HG02763 (cell line): ENCODE measurements at regions not wholly inside any gene's neighbourhood (a gene's known extent, or its start where the extent isn't known, plus 50 kb on each side); places are given as distances from the start of the nearest gene placed in this dataset.

Experiments used
- ATAC-seq: cut with Tn5 transposase; IDR thresholded peaks from one replicate; pipeline ENCODE4 v1.9.1; 2021; ENCODE audit warnings: mild to moderate bottlenecking, moderate library complexity; ENCODE audit not compliant: unreplicated experiment

DNA sequence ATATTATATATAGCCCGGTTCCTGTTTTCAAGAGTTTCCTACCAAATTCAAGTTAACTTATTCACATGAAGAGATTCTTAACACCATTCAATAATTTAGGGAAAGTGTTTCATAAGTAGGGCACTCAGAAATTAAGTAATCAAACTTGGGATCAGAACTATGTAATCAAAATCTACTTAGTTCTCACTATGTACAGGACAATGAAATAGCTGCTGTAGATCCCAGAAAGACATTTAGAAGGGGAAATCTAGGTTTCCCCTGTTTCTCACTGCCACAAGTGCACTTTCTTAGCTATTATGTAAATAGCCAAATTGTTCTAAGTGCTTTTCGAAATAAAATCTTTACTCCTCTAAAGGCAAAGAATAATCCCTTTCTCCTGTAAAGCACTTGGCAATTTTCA is 493.6 kb upstream of the SETBP1 start:
- no peak for ATAC-seq

DNA sequence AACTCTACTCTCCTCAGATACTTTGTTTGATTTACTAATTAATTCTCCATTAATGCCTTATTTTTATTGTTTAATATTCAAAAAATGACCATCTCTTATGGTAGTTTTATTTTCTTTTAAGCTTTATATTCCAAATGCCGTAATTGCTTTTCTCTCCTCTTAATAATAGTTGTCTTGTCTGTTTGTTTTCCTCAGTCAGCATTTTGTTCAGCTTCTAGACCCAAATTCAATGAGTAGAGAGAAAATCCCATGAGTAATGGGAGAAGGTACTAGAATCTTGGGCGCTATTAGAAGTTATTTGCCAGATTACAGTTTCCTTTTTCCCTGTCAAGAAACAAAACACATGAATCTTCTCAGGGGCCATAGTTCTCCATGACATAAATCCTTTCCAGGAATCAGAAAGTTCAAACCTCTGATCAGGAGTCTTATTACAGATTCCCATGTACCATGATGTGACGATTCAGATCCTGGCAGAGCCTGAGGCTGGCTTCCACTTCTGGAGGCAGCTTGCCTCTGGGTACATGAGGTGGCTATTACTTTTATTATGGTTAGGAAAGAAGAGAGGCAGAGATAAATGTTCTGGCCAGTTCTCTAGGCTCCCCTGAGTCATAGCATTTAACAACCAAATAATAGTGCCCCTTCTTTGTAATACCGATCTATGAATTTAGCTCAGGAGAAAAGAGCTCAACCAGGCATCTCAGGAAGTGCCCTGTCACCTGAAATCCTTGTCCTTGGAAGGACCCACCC is 485.1 kb upstream of the SETBP1 start:
- ATAC-seq, result no peak

DNA sequence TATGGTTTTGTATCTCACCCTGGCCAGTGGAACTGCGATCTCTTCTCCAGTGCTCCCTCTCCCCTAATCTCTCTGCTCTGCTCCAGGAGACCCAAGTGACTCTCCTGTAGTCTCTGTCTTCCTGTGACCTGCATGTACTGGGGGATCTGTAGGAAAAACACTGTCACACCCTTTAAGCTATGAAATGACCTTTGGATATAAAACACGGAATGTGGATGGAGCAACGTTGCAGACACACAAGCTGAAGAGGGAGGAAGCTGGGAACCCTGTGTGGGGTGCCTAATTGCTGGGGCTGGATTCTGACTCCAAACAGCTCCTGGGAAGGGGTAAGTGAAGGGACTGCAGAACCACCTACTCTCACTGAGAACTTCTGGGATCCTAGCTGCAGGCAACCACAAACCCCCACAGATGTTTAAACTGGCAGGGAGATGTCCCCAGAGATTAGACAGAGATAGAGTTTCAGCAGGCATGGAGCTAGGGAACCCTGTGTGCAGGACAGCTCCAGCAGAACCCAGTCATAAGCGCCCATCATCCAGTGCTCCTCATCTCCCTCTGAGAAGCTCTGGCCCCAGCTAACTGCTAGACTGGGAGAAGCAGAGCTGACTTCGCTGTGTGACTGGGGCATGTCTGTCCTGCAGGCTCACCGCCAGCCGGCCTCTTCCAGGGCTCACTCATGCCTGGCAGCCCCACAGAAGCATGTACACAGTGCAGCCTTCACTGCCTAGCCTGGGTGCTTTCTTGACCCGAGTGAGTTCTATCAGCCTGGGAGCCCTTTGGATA is 482.7 kb upstream of the SETBP1 start:
- no peak for ATAC-seq

DNA sequence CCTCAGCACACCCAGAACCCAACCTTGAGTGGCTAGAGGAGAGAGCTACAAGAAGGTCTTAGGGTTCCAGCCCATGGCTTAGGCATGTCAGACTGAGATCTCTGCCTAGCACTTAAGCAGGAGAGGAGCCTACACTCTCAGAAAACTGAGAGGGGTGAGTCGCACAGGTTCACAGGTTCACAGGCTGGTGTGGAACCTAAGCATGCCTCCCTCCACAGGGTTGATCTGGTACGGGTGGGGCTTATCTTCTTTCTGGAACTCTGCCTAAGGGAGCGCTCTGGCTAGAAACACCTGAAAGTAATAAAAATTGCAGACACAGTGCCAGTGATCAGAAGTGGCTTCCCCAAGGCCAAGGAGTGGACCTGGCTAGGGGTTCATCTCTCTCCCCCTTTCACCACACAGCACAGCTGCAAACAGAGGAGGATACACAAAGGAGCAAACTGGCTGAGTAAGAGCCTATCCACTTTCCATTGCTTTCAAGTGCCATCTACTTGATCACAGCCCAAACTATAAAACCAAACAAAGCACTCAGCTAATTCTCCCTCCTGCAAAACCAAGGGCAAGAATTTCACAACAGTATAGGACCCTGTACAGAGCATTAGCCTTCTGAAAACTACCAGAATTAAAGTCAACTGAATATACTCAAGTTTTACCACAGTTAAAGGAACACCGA is 481.9 kb upstream of the SETBP1 start:
- ATAC-seq, result no peak

DNA sequence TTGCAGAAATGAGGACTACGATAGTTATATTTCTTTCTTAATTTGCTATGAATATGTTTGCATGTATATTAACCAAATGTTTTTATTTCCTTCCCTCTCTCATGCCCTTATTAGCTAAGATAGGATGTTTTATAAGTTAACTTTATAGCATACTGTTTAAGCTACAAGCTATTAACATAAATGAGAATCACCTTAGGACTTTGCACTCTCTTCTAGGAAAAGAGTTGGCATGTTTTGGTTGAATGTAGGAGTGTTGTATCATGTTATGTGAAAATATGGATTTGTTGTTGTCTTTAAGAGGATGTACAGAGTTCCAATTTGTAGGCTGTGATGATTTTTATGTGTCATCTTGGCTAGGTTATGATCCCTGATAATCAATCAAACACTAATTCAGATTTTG is 467.4 kb upstream of the SETBP1 start:
- no peak for ATAC-seq

DNA sequence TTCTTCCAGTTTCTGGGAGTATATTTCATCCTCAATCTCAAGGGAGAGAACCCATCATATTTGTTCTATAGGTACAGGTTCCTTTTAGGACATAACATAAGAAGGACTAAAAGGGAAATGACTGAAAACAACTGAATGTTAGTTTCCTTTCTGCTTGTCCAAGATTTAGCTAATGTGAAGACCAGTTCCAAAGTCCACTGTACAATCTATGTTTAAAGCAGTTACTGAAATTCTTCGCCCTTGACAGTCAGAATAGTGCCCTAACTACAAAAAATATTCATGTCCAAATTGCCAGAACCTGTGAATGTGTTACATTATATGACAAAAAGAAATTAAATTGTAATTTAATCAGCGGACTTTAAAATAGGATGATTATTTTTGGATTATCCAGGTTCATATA is 466.3 kb upstream of the SETBP1 start:
- ATAC-seq, result no peak

DNA sequence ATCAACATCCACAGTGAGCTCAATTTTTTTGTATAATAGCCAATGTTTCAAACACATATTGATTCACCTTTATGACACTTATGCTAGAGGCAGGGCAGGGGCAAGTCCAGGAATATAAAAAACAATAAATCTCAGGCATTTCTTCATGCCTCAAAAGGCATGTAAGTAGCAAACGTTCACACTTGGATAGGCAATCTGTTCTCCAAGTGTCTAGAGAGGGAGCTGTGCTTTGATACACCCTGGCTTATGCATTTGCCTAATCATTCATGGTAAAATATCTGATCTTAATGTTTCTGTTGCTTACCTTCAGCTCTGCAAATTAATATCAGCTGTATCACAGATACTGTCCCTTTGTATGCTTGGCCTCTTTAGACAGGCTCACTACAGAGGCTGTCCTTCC is 464.5 kb upstream of the SETBP1 start:
- no peak for ATAC-seq

DNA sequence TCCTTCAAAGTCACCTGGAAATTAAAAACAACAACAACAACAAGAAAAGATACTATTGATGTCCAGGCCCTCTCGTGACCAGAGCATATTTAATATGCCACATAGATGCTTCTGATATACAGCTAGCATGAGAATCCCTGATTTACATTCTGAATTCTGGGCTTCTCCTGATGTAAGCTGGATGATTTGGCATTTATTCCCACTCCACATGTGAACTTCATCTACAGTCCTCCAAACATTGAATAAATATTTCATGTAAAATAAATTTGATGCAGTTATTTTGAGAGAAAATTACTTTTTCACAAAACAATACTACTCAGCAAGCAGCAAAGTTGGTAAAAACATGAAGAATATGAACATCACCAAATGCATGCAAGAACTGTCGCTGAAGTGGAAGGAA is 453.2 kb upstream of the SETBP1 start:
- ATAC-seq, result no peak

DNA sequence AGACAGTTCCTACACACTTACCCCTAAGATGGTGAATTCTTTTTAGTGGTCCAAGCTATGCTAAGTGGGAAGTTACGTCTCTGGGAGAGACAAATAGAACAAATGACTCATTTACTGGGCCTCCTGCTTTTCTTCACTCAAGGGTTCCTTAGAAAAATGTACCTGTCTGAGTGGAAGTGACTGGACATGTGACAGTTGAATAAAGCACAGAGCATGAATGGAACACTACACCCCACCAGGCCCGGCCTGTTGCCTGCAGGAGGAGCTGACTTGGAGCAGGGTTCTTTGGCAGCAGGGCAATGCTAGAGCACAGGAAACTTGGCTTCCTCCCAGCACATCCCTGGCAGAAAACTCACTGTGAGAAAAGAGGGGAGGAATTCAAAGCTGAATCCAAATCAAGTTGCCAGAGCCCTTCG is 451.0 kb upstream of the SETBP1 start:
- no peak for ATAC-seq

DNA sequence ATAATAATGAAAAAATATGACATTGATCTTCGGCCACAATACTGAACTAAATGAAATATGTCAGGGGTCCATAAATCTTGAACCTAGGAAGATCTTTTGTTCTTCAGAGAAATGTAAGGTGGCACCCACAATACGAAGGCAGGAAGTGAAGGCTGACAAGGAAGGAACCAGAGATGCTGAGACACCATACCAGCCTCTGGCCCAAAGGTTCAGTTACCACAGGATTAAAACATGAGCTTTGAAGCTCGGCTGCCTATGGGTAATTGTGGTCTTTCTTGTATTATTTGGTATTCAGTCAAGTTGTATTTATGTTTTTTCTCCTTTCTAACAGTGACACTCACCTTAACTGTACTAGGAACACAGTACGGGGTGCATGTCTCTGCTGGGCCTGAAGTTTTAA is 448.8 kb upstream of the SETBP1 start:
- ATAC-seq, result no peak

DNA sequence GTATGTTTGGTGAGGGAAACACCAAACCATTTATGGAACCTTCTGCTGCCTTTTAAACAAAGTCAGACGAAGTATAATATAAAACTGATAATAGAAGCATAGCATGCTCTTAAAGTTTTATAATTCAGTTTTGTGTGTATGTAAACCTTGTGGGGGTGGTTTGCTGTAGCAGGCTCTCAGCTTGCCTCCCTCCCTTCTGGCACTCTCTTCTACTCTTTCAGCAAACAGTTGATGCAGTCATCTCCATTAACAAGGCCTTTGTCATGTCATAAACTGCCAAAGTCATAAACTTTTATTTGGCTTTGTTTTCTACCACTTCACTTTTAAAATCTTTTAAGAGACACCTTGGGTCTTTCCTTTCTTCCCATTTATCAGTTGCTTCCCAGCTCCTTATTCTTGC is 448.2 kb upstream of the SETBP1 start:
- no peak for ATAC-seq

DNA sequence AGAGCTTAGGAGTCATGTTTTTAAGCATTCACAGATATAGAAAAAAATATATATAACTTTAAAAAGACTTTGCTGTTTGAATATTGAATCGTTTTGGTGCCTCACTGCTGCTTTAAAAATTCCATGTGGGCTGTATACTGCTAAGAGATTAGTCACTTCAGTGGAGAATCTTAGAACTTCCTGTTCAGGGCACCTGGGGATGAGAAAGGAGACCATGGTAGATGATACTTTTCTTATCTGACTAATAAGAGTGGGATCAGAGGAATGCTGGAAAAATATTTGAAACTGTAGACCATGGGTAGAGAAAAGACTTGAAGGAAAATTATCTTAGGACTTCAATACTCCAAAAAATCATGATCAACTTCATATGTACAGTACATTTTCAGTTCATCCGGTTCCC is 442.2 kb upstream of the SETBP1 start:
- ATAC-seq, result no peak

DNA sequence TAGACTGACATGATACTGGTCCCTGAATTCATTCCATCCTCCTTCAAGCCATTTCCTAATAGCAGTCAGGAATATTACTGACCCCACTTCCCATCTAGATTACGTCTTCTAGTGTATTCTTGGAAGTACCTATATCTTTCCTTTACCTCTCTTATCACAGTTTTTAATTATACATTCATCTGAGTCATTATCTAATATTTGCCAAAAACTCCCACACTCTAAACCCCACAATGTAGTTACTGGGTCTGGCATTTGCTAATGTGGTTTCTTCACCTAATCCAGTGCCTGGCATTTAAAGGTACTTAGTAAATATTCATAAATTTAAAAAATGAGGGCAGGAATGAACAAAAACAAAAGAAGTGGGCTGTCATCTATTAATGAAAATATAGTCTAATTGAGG is 441.8 kb upstream of the SETBP1 start:
- ATAC-seq, result no peak

DNA sequence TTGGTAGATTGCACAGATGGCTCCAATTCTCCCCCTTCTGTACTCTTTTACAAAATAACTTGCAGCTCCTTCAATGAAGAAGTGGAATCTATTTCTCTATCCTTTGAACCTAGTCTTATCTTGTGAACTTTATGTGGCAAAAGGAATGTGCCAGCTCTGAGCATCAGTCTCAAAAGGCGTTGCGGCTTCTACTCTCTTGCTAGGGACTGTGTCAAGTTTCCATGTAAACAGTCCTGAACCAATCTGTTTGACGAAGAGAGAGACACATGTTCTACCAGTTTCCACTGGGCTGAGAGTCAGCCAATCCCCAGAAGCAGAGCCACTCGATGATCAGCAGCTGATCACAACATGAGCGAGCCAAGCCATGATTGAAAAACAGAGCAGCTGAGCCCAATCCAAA is 439.7 kb upstream of the SETBP1 start:
- ATAC-seq, result no peak

DNA sequence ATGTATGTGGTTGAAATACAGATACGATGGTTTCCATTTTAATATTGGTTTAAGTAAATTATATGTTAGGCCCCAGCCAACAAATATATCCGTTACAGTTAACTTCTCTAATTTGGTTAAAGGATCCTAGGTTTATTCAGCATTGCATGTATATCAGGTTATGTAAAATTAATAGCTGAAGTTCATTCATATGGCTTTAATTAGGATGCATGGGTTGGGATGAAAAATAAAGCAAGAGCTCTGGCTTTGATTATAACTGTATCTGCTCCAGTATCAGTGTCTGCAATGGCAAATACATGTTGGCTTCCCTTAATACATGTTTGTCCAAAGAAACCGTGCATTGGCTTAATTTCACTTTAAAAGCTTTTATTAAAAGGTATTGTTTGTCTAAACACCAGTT is 435.7 kb upstream of the SETBP1 start:
- ATAC-seq, result no peak

DNA sequence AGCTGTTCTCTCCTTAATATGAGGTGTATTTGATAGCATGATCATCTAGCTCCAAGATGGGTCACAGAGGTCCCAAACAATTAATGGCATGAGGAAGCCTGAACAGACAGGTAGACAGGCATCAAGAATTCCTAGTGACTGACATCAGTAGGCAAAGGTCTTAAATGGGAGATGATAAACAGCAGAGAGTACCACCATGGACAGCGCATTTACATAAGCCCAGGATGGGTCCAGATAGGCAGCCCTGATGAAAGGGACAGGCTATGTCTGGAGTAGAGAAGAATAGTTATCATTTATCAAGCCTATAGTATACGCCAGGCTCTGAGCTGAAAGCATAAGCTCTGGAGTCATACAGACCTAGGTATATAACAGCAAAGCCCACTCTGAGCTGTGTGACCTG is 434.7 kb upstream of the SETBP1 start:
- ATAC-seq, result no peak

DNA sequence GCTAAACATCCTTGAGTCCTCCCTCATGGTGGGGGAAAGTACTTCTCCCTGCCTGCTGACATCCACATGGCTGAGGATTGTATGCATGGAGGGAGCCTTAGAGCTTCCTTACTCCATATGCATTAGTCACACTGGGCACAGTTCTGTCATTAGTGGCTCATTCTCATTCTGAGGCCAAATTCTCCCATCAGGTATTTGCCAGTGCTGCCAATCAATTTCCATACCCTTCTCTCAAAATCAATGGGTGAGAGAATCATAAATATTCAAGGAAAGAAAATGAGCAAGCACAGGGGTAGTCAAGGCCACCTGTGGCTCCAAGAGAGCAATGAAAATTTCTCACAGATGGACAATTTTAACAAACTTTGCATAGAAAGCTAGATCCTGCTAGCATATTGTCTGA is 422.6 kb upstream of the SETBP1 start:
- ATAC-seq, result no peak

DNA sequence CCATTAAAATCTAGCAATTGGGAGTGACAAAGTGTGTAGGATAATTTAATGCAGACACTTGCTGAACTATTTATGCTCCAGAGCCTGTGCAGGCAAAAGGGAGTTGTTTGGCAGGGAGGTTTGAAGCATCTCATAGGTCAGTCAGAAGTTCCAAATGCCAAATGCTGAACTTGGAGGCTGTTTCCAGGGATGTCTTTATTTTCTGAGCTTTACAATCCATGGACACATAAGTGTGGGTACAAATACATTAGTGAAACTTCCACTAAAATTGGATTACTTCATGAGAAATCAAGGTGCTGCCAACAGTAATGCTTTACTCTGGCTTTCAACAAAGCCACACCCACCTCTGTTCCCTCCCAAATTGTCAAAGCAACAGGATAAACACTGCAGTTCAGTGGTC is 422.1 kb upstream of the SETBP1 start:
- no peak for ATAC-seq

DNA sequence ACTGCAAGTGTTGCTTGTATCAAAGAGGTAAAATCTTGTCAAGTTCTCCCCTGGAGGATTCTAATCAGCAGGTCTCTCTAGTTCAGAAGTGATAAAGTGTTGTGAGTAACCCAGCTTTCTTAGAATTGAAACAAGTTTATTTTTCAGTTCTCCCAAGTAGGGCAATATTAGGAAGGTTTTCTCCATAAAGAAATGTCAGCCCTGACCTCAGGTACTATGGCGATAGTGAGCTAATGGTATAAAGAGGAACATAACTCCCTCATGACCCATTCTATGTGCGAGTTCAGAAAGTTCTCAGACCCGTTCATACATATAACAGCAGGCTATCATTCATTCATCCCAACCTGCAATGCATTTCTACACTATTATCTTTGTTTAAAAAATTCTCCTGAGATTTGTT is 421.1 kb upstream of the SETBP1 start:
- ATAC-seq, result no peak

DNA sequence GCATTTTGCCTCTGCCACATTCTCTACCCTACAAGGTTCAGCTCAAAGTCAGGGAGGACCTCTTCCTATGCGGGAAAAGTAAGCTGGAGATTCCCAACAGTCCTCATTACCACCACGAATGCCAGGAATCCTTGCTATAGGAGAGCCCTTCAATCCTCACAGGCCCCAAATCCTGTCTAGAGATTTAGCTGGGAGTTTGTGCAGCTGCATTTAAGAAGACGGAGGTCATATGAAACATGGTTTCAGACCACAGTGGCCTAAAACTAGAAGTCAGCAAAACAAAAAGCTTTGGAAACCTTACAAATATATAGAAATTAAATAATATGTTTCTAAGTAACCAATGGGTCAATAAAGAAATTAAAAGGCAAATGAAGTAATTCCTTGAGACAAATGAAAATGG is 415.3 kb upstream of the SETBP1 start:
- no peak for ATAC-seq

DNA sequence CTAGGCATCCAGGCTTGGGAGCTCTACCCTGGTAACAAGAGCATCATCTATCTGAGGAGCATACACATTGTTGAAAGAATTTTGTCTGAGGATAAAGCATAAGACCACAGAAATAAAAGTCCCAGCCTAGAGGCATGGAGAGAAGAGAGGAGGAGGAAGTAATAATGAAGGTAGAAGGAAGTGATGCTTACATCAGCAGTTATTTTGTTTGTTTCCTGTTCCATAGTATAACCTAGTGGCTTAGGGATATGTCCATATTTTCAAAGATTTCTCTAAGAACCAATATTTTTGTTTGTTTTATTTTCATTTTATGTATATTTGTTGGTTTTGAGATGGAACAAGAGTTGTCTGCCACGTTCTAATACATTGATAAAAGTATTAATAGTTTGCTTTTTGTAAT is 407.4 kb upstream of the SETBP1 start:
- ATAC-seq, result no peak

DNA sequence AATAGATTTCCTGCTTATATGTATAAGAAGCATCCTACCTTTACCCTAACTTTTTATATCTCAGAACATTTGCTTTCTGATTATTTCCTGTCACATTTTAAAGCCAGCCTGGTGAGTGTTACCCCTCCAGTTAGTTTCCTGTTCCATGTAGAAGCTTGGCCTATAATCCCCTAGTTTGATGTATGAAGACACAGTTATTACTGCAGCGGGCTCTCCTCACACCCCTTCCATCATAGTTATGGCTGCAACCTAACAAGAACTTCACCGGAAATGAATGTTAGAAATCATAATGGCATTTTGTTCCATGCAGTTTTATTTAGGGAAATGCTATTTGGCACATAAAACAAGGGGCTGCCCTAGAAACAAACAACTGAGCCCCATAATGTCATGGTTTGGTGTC is 400.2 kb upstream of the SETBP1 start:
- no peak for ATAC-seq
